Right renal cortex interstitium (tissue), 3 donors: ENCODE measurements at regions not wholly inside any gene's neighbourhood (a gene's known extent, or its start where the extent isn't known, plus 50 kb on each side); places are given as distances from the start of the nearest gene placed in this dataset.

ENCODE experiments used
- DNase-seq, 3 donors: peaks; one replicate each; pipeline ENCODE4 v3.0.0-alpha.2; 2013; ENCODE audit warnings: low read depth in 3 of 3, low spot score in 2 of 3

GRCh38 chr22:48185071-48186055 lies 1422.9 kb downstream of the TBC1D22A start:
- no peak for DNase-seq

GRCh38 chr22:48182846-48183805 lies 1420.7 kb downstream of the TBC1D22A start:
- DNase-seq: no peak

- no peak for DNase-seq
Measured at GRCh38 chr22:48182031-48182430, 1419.6 kb downstream of the TBC1D22A start.

GRCh38 chr22:48181263-48181955 lies 1419.0 kb downstream of the TBC1D22A start:
- DNase-seq: no peak

- no peak for DNase-seq
Measured at GRCh38 chr22:48180631-48181030, 1418.2 kb downstream of the TBC1D22A start.

GRCh38 chr22:48179571-48180546 lies 1417.4 kb downstream of the TBC1D22A start:
- no peak for DNase-seq

- no peak for DNase-seq
Measured at GRCh38 chr22:48178536-48178935, 1416.1 kb downstream of the TBC1D22A start.

GRCh38 chr22:48177631-48178030 lies 1415.2 kb downstream of the TBC1D22A start:
- no peak for DNase-seq

- DNase-seq: no peak
Measured at GRCh38 chr22:48175721-48176120, 1413.3 kb downstream of the TBC1D22A start.

GRCh38 chr22:48173773-48174160 lies 1411.3 kb downstream of the TBC1D22A start:
- no peak for DNase-seq

GRCh38 chr22:48173061-48173772 lies 1410.8 kb downstream of the TBC1D22A start:
- no peak for DNase-seq

- DNase-seq: no peak
Measured at GRCh38 chr22:48171271-48171691, 1408.8 kb downstream of the TBC1D22A start.

- no peak for DNase-seq
Measured at GRCh38 chr22:48169227-48169626, 1406.8 kb downstream of the TBC1D22A start.

- no peak for DNase-seq
Measured at GRCh38 chr22:48167238-48167637, 1404.8 kb downstream of the TBC1D22A start.

- no peak for DNase-seq
Measured at GRCh38 chr22:48161298-48161697, 1398.8 kb downstream of the TBC1D22A start.

GRCh38 chr22:48157676-48158075 lies 1395.2 kb downstream of the TBC1D22A start:
- no peak for DNase-seq

- DNase-seq: no peak
Measured at GRCh38 chr22:48156603-48157355, 1394.3 kb downstream of the TBC1D22A start.

- DNase-seq: no peak
Measured at GRCh38 chr22:48155446-48155845, 1393.0 kb downstream of the TBC1D22A start.
